H7 (cell line): ENCODE measurements at regions not wholly inside any gene's neighbourhood (a gene's known extent, or its start where the extent isn't known, plus 50 kb on each side); places are given as distances from the start of the nearest gene placed in this dataset.
"Not testable (repeated sequence)": the region's sequence is repeated elsewhere in the genome, so short reads cannot be mapped to it uniquely, and the experiment has no call there.

ENCODE experiments used
- DNase-seq: peaks from one replicate; pipeline ENCODE4 v3.0.0; 2012
- H3K27me3 ChIP-seq: 2 replicates; pipeline ENCODE4 v1.6.0; 2011; ENCODE audit warnings: mild to moderate bottlenecking, low read length; ENCODE audit not compliant: control insufficient read depth, insufficient read depth
- H3K36me3 ChIP-seq: replicated peaks from 2 replicates; pipeline ENCODE4 v1.5.1; 2011; ENCODE audit warnings: low read length; ENCODE audit not compliant: control insufficient read depth, insufficient read depth
- H3K4me3 ChIP-seq: 2 replicates; pipeline ENCODE4 v1.5.1; 2011; ENCODE audit warnings: low read depth, mild to moderate bottlenecking, control low read depth, low read length, moderate library complexity; ENCODE audit not compliant: insufficient read depth

- Histone ChIP-seq H3K27me3 (no peaks in the 10 kb centered on the region), H3K4me3 (no peak overlapping the region), H3K36me3 (no peaks in the 10 kb centered on the region)
- no peak for DNase-seq
These were observed 279.0 kb downstream of the ANKRD50 start for GRCh38 chr4:124433500-124433899.

- Histone ChIP-seq H3K4me3 (no peak overlapping the region), H3K36me3 (no peaks in the 10 kb centered on the region), H3K27me3 (no peaks in the 10 kb centered on the region)
- DNase-seq: no peak
These were observed 277.1 kb downstream of the ANKRD50 start for GRCh38 chr4:124435274-124435950.

GRCh38 chr4:124437853-124438495, 274.6 kb downstream of the ANKRD50 start:
- H3K4me3 ChIP-seq: no peak overlapping the region
- no peaks in the 10 kb centered on the region for H3K36me3 ChIP-seq
- no peak for DNase-seq
- H3K27me3 ChIP-seq: no peaks in the 10 kb centered on the region

- DNase-seq: no peak
These were observed 267.5 kb downstream of the ANKRD50 start for GRCh38 chr4:124445071-124445470.

GRCh38 chr4:124449881-124450280, 262.7 kb downstream of the ANKRD50 start:
- Histone ChIP-seq H3K4me3 (no peak overlapping the region), H3K27me3 (no peaks in the 10 kb centered on the region), H3K36me3 (no peaks in the 10 kb centered on the region)
- no peak for DNase-seq

More at GRCh38 chr4:124445071-124445470, 267.5 kb downstream of the ANKRD50 start:
- Histone ChIP-seq H3K36me3 (no peaks in the 10 kb centered on the region), H3K27me3 (no peaks in the 10 kb centered on the region), H3K4me3 (no peak overlapping the region)

GRCh38 chr4:124450851-124451250, 261.7 kb downstream of the ANKRD50 start:
- H3K27me3 ChIP-seq: no peaks in the 10 kb centered on the region
- H3K4me3 ChIP-seq: no peak overlapping the region
- DNase-seq: no peak
- H3K36me3 ChIP-seq: no peaks in the 10 kb centered on the region

GRCh38 chr4:124454772-124455270, 257.7 kb downstream of the ANKRD50 start:
- Histone ChIP-seq H3K4me3 (no peak overlapping the region), H3K36me3 (no peaks in the 10 kb centered on the region), H3K27me3 (no peaks in the 10 kb centered on the region)
- DNase-seq: no peak

GRCh38 chr4:124455671-124456070, 256.9 kb downstream of the ANKRD50 start:
- DNase-seq: no peak

GRCh38 chr4:124459196-124459940, 253.2 kb downstream of the ANKRD50 start:
- Histone ChIP-seq H3K4me3 (no peak overlapping the region), H3K27me3 (no peaks in the 10 kb centered on the region), H3K36me3 (no peaks in the 10 kb centered on the region)
- peak; percentile 28 for DNase-seq

More at GRCh38 chr4:124455671-124456070, 256.9 kb downstream of the ANKRD50 start:
- no peaks in the 10 kb centered on the region for H3K36me3 ChIP-seq
- H3K27me3 ChIP-seq: no peaks in the 10 kb centered on the region
- H3K4me3 ChIP-seq: no peak overlapping the region

GRCh38 chr4:124459941-124460310, 252.6 kb downstream of the ANKRD50 start:
- DNase-seq: peak; percentile 42
- Histone ChIP-seq H3K4me3 (no peak overlapping the region), H3K36me3 (no peaks in the 10 kb centered on the region), H3K27me3 (no peaks in the 10 kb centered on the region)

GRCh38 chr4:124461592-124461991, 250.9 kb downstream of the ANKRD50 start:
- not testable (repeated sequence) for H3K4me3 ChIP-seq, H3K36me3 ChIP-seq, H3K27me3 ChIP-seq, DNase-seq

GRCh38 chr4:124462954-124463828, 249.3 kb downstream of the ANKRD50 start:
- Histone ChIP-seq H3K36me3 (no peaks in the 10 kb centered on the region), H3K4me3 (no peak overlapping the region), H3K27me3 (no peaks in the 10 kb centered on the region)
- DNase-seq: no peak

GRCh38 chr4:124464836-124465235, 247.7 kb downstream of the ANKRD50 start:
- no peaks in the 10 kb centered on the region for H3K36me3 ChIP-seq
- H3K4me3 ChIP-seq: no peak overlapping the region
- H3K27me3 ChIP-seq: no peaks in the 10 kb centered on the region
- DNase-seq: no peak

GRCh38 chr4:124468360-124468759, 244.2 kb downstream of the ANKRD50 start:
- Histone ChIP-seq H3K4me3 (no peak overlapping the region), H3K27me3 (no peaks in the 10 kb centered on the region), H3K36me3 (no peaks in the 10 kb centered on the region)
- DNase-seq: no peak
